Sciatic nerve (tissue), 2 donors: ENCODE measurements at regions not wholly inside any gene's neighbourhood (a gene's known extent, or its start where the extent isn't known, plus 50 kb on each side); places are given as distances from the start of the nearest gene placed in this dataset.
"Not testable (repeated sequence)": the region's sequence is repeated elsewhere in the genome, so short reads cannot be mapped to it uniquely, and the experiment has no call there.

Experiments
- ATAC-seq: fragments of 200-7000 bp; cut with Tn5 transposase; one replicate; pipeline ENCODE4 v1.9.1; 2020; ENCODE audit warnings: mild to moderate bottlenecking, moderate library complexity
- DNase-seq: peaks from one replicate; pipeline ENCODE4 v3.0.0-alpha.2; 2020; ENCODE audit warnings: low spot score
- intact Hi-C: fragments of 100-400 bp; cut with DNase I; formaldehyde crosslinking; loops from one replicate; pipeline ENCODE4 v1.14.2; 2022
- donor health status: DM: no; HTN: no; CAD: no.
- donor health status: DM: no; HTN: no; CAD: no.

GRCh38 chr15:22519213-22519612, 60.5 kb downstream of the GOLGA6L22 start:
- ATAC-seq, DNase-seq, intact Hi-C loops: not testable (repeated sequence)

GRCh38 chr15:22526537-22526936, 67.8 kb downstream of the GOLGA6L22 start:
- not testable (repeated sequence) for DNase-seq, ATAC-seq

GRCh38 chr15:22527016-22527415, 68.3 kb downstream of the GOLGA6L22 start:
- ATAC-seq, DNase-seq, intact Hi-C loops: not testable (repeated sequence)

More at GRCh38 chr15:22526537-22526936, 67.8 kb downstream of the GOLGA6L22 start:
- intact Hi-C loops: not testable (repeated sequence)

- DNase-seq, intact Hi-C loops, ATAC-seq: not testable (repeated sequence)
These were observed 70.5 kb downstream of the GOLGA6L22 start for GRCh38 chr15:22529200-22529599.

- intact Hi-C loops, DNase-seq, ATAC-seq: not testable (repeated sequence)
These were observed 101.0 kb downstream of the GOLGA6L22 start for GRCh38 chr15:22559701-22560100.

DNA sequence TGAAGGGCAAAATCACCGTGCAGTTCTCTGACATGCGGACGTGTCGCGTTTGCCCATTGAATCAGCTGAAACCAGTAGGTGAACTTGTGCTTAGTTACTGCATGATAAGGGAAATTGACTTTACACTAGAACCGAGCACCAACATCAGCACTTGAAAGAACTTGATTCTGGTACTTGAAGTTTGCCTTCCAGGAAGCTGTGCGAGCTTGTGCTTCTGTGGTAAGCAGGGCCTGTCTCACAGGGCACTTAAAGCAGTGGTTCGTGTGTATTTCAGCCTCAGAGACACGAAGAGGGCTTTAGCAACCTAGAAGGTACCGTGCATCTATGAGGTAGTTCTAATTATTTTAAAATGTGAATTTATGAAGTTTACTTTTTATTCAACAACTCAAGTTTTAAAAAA, 103.0 kb downstream of the GOLGA6L22 start:
- ATAC-seq, intact Hi-C loops, DNase-seq: not testable (repeated sequence)

DNA sequence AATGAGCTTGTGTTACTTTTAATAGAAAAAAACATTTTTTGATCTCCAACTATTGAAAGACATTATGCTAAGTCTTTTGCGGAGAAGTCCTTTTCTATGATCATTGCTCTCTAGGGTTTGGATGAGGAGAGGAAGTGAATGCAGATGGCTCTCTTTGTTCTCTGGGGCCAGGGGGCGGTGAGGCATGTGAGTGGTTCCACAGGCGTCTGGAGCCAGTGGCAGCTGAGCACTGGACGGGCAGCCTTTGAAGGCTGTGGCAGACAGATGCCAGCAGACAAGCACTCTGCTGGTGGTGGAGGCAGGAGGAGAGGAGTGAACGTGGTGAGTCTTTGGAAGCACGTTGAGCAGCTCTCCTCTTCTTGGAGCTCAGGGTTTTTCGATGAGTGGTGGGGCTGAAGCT, 107.8 kb downstream of the GOLGA6L22 start:
- DNase-seq, ATAC-seq, intact Hi-C loops: not testable (repeated sequence)

GRCh38 chr15:22569486-22569885, 110.8 kb downstream of the GOLGA6L22 start:
- peak; percentile 70 for ATAC-seq
- intact Hi-C loops, DNase-seq: not testable (repeated sequence)

GRCh38 chr15:22572152-22572735, 113.5 kb downstream of the GOLGA6L22 start:
- ATAC-seq, intact Hi-C loops, DNase-seq: not testable (repeated sequence)

- ATAC-seq, intact Hi-C loops, DNase-seq: not testable (repeated sequence)
These were observed 114.1 kb downstream of the GOLGA6L22 start for GRCh38 chr15:22572792-22573191.

- ATAC-seq, intact Hi-C loops, DNase-seq: not testable (repeated sequence)
These were observed 119.1 kb downstream of the GOLGA6L22 start for GRCh38 chr15:22577828-22578227.

DNA sequence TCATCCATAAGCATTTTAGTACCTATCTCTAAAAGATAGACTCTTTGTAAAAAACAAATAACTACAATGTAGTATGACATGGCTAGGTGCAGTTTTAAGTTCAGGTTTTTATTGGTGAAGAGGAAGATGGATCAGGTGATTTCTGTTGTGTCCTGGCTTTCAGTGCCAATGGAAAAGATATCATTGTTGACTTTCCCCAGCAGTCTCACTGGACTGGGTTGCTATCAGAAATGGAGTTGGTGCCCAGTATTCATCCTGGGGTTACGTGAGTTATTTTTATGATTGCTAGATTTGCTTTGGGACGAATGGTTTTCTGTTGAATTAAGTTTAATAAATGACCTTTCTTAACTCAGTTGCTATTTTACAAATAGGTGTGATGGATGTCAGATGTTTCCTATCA, 120.5 kb downstream of the GOLGA6L22 start:
- intact Hi-C loops, ATAC-seq, DNase-seq: not testable (repeated sequence)

DNA sequence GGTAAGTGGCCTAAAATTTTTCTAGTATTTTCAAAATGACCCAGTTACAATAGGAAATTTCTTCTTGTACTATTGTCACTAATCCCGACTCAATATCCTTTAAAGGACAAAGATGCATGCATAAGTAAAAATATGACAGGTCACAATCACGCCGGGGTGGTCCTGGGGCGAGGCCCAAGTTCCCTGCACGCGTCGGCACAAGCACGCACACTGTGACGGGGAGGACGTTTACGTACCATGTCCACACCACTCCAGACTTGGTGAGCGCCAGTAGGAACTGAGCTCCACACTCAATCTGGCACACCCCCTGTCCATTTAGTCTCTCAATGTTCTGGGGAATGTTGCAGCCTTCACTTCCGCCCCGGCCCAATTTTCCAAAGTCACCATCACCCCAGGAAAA, 128.7 kb downstream of the GOLGA6L22 start:
- ATAC-seq, DNase-seq, intact Hi-C loops: not testable (repeated sequence)

DNA sequence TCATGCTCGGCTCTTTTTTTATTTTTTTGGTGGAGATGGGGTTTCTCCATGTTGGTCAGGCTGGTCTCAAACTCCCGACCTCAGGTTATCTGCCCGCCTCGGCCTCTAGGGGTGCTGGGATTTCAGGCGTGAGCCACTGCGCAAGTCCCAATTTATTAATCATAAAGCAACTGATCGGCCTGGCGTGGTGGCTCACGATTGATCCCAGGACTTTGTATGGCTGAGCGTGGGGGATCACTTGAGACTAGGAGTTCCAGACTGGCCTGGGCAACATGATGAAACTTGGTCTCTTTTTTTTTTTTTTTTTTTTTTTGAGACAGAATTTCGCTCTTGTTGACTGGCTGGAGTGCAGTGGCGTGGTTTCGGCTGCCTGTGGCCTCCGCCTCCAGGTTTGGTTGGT, 139.8 kb downstream of the GOLGA6L22 start:
- ATAC-seq, DNase-seq: not testable (repeated sequence)

GRCh38 chr15:22599526-22600320, 141.0 kb downstream of the GOLGA6L22 start:
- DNase-seq, ATAC-seq, intact Hi-C loops: not testable (repeated sequence)

More for the DNA sequence above, 139.8 kb downstream of the GOLGA6L22 start:
- intact Hi-C loops: not testable (repeated sequence)

DNA sequence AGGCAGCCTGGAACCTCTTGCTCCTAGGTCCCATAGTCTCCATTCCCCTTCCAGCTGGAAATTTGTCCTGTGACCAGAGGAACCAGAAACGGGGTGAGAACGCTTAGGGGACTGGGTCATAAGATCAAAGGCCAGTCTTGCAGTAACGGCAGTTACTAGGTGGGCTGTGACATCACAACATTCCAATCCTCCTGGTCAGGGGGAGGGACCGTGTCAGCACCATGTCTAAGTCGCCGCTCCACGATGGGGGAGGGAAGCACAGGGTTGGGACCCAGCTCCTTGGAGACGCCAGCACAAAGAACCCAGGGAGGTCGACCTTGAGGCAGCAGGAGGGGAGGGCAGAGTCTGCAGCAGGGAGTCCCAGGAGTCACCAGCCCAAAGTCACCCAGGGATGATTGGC, 158.3 kb downstream of the GOLGA6L22 start:
- ATAC-seq, DNase-seq, intact Hi-C loops: not testable (repeated sequence)

DNA sequence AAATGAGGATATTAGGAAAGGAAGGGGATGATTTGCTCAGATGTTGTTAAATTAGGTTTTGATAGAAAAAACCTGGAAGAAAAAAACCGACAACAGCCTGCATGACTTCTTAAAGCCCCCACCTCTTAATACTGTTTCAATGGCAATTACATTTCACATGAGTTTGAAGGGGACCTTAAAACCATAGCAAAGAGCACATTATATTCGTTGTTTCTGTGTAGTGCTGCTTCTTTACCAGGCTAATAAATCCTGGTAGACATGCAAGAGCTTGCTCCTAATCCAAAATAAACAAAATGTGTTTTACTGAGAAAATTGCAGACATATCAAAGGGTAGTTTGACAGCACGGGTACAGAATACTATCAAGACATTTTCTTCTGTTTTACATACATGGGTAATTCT, 154.7 kb upstream of the NIPA1 start:
- intact Hi-C loops, DNase-seq, ATAC-seq: not testable (repeated sequence)

DNA sequence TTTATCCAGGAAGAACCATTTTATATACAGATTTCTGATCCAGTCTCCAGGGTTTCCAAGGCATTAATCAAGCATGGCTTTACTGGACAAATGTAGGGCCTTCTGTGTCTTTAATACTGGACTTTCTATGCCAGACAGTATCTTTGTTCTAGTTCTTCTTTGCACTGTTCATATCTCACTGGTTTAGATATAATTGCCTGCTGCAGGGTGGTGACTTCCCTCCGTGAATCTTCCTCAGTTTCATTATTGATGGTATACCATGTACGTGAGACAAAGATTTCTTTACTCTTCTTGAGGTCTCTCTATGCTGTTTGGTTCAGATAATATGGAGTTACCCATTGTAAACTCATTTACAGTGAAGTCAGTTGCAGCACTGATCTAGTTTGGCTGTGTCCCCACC, 146.5 kb upstream of the NIPA1 start:
- ATAC-seq, intact Hi-C loops: not testable (repeated sequence)

GRCh38 chr15:22649458-22649857, 137.0 kb upstream of the NIPA1 start:
- ATAC-seq, intact Hi-C loops, DNase-seq: not testable (repeated sequence)

More for the DNA sequence above, 146.5 kb upstream of the NIPA1 start:
- DNase-seq: not testable (repeated sequence)

- DNase-seq, ATAC-seq, intact Hi-C loops: not testable (repeated sequence)
These were observed 135.3 kb upstream of the NIPA1 start for GRCh38 chr15:22651179-22651578.
